CD14-positive monocyte (primary cell): ENCODE measurements at regions not wholly inside any gene's neighbourhood (a gene's known extent, or its start where the extent isn't known, plus 50 kb on each side); places are given as distances from the start of the nearest gene placed in this dataset.

Source experiments
- DNase-seq, 3 donors: peaks; one replicate each; pipeline ENCODE4 v3.0.0-alpha.2; 2011 to 2022
- H2AFZ ChIP-seq: 2 replicates; pipeline ENCODE4 v1.6.0; 2012; ENCODE audit warnings: mild to moderate bottlenecking, low read depth, low read length, inconsistent platforms; ENCODE audit not compliant: insufficient read depth, poor library complexity, severe bottlenecking
- H3K27ac ChIP-seq, 2 donors: 1 replicate in 1 of 2; 2 replicates in 1 of 2; pipeline ENCODE4 v1.5.1; 2012 to 2013; ENCODE audit warnings: low read length in 2 of 2, control low read depth in 1 of 2, inconsistent platforms in 1 of 2, low read depth in 1 of 2, mild to moderate bottlenecking in 1 of 2
- H3K27me3 ChIP-seq, 2 donors: one replicate each; pipeline versions ENCODE4 v1.6.0 to v1.6.1; 2011 to 2013; ENCODE audit warnings: low read length in 2 of 2; ENCODE audit not compliant: control insufficient read depth in 2 of 2, insufficient read depth in 2 of 2
- H3K36me3 ChIP-seq, 2 donors: replicated peaks in 1 of 2; 1 replicate in 1 of 2; 2 replicates in 1 of 2; pipeline versions ENCODE4 v1.5.1 to v1.6.1; 2012 to 2013; ENCODE audit warnings: low read length in 2 of 2, control low read depth in 1 of 2, inconsistent platforms in 1 of 2, mild to moderate bottlenecking in 1 of 2; ENCODE audit not compliant: insufficient read depth in 2 of 2, control insufficient read depth in 1 of 2
- H3K4me1 ChIP-seq, 2 donors: 1 replicate in 1 of 2; 2 replicates in 1 of 2; pipeline versions ENCODE4 v1.5.1 to v1.6.1; 2012 to 2013; ENCODE audit warnings: low read length in 2 of 2, control low read depth in 1 of 2, inconsistent platforms in 1 of 2, mild to moderate bottlenecking in 1 of 2, moderate library complexity in 1 of 2; ENCODE audit not compliant: insufficient read depth in 2 of 2, control insufficient read depth in 1 of 2
- H3K4me2 ChIP-seq: replicated peaks from 2 replicates; pipeline ENCODE3; 2012; ENCODE audit warnings: low read length, moderate library complexity, mild to moderate bottlenecking; ENCODE audit not compliant: poor library complexity, severe bottlenecking; ENCODE audit errors: extremely low read depth
- H3K4me3 ChIP-seq, 3 experiments: fragments of 200-600 bp in 1 of 3; sonication (generic) in 1 of 3; replicated peaks in 1 of 3; 1 replicate in 2 of 3; 2 replicates in 1 of 3; pipeline ENCODE4 v1.5.1; 2011 to 2013; ENCODE audit warnings: low read length in 3 of 3, mild to moderate bottlenecking in 3 of 3, control low read depth in 2 of 3, low read depth in 2 of 3, inconsistent platforms in 1 of 3, moderate library complexity in 1 of 3
- H3K79me2 ChIP-seq: 2 replicates; pipeline ENCODE4 v1.6.0; 2012; ENCODE audit warnings: mild to moderate bottlenecking, control low read depth, inconsistent platforms, low read length, moderate library complexity; ENCODE audit not compliant: insufficient read depth
- H3K9ac ChIP-seq: 2 replicates; pipeline ENCODE4 v1.6.0; 2017; ENCODE audit warnings: low read length, mild to moderate bottlenecking; ENCODE audit not compliant: insufficient read depth, poor library complexity, severe bottlenecking
- H3K9me3 ChIP-seq, 2 donors: replicated peaks in 1 of 2; 1 replicate in 1 of 2; 2 replicates in 1 of 2; pipeline versions ENCODE4 v1.5.1 to v1.6.1; 2012 to 2013; ENCODE audit warnings: low read length in 2 of 2, control low read depth in 1 of 2; ENCODE audit not compliant: control insufficient read depth in 1 of 2, insufficient read depth in 1 of 2
- H4K20me1 ChIP-seq: 2 replicates; pipeline ENCODE4 v1.6.0; 2012; ENCODE audit warnings: mild to moderate bottlenecking, low read length, control low read depth, moderate library complexity; ENCODE audit not compliant: insufficient read depth
- H3K27ac Mint-ChIP-seq, 7 donors: one replicate each; pipeline ENCODE4 v1.8.0; 2020; ENCODE audit warnings: mild to moderate bottlenecking in 7 of 7, mixed read lengths in 7 of 7, moderate library complexity in 6 of 7, inconsistent platforms in 2 of 7
- H3K27me3 Mint-ChIP-seq, 3 donors: one replicate each; pipeline ENCODE4 v1.8.0; 2021 to 2022; ENCODE audit warnings: low read depth in 3 of 3, mild to moderate bottlenecking in 3 of 3, mixed read lengths in 3 of 3, moderate library complexity in 3 of 3, inconsistent platforms in 1 of 3
- H3K36me3 Mint-ChIP-seq, 2 donors: one replicate each; pipeline ENCODE4 v1.8.0; 2020; ENCODE audit warnings: mixed read lengths in 2 of 2, inconsistent platforms in 1 of 2, mild to moderate bottlenecking in 1 of 2
- H3K4me1 Mint-ChIP-seq: one replicate; pipeline ENCODE4 v1.8.0; 2020; ENCODE audit warnings: mild to moderate bottlenecking, mixed read lengths
- H3K4me3 Mint-ChIP-seq, 2 donors: one replicate each; pipeline ENCODE4 v1.8.0; 2020; ENCODE audit warnings: mild to moderate bottlenecking in 2 of 2, mixed read lengths in 2 of 2, moderate library complexity in 1 of 2
- H3K9me3 Mint-ChIP-seq, 7 donors: one replicate each; pipeline ENCODE4 v1.8.0; 2020 to 2022; ENCODE audit warnings: mixed read lengths in 7 of 7, mild to moderate bottlenecking in 6 of 7, moderate library complexity in 6 of 7, inconsistent platforms in 2 of 7
- WGBS: methylation state at CpG from one replicate; pipeline ENCODE4 v1.1.5; 2013; ENCODE audit warnings: missing lambda C conversion rate; ENCODE audit not compliant: insufficient coverage; 5-methylcytosine and 5-hydroxymethylcytosine counted together
- intact Hi-C, 2 donors: fragments of 100-400 bp; cut with micrococcal nuclease; formaldehyde crosslinking; loops; one replicate each; pipeline versions ENCODE4 v1.15.0 to v1.15.1; 2023
- TF ChIP-seq, protein P1 (sequence below): fragments of 200-600 bp; IDR thresholded peaks from one replicate; pipeline ENCODE4 v1.8.0; 2022; ENCODE audit warnings: antibody characterized with exemption, mild to moderate bottlenecking

DNA sequence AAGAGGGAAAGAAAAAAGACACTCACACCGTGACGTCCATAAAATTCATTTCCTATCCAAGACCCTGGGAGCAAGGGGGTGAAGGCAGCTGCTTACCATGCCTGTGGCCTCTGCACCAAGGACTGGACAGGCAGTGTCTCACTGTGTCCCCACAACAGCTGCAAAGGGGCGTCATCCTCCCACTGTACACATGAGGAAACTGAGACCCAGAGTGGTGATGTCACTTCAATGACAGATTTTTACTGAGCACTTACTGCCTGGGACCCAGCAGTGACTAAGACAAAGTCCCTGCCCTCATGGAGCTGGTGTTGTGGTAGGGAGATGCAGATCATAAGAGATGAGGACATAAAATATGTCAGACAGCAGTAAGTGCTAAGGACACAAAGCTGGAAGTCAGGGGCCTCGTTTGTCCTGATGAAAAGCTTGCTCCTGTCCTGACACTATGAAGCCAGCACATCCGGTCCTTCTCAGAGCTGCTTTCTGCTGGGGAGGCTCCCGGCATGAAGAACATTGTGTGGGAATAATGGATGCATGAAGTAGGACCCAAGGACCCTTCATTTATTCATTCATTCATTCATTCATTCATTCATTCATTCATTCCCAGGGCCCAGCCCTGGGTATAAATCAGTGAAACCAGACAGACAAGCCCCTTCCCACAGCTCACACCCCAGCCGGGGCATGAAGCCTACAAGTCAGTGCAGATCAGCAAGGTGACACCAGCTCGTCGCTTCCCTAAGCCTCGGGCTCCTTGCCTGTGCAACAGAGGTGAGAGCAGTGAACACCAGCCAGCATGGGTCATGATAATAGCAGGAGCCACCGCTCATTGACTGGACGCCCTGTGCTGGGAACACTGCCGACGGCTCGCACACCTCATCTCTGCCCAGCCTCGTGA is 473.7 kb downstream of the MATN1 start:
- Histone ChIP-seq H3K4me3 (no peak overlapping the region), H3K36me3 (no peaks in the 10 kb centered on the region), H3K27ac (no peak overlapping the region), H3K4me2 (no peak overlapping the region), H3K9me3 (no peaks in the 10 kb centered on the region), H3K79me2 (no peaks in the 10 kb centered on the region), H2AFZ (no peak overlapping the region), H4K20me1 (no peaks in the 10 kb centered on the region), H3K27me3 (no peaks in the 10 kb centered on the region), H3K4me1 (no peaks in the 10 kb centered on the region), H3K9ac (no peak overlapping the region)
- intact Hi-C loops: no loop called here
- Mint-ChIP-seq H3K4me1 (no peaks in the 10 kb centered on the region), H3K36me3 (no peaks in the 10 kb centered on the region), H3K27me3 (peaks cover 3 to 13% (median 7%) of the 10 kb centered on the region in 3 donors), H3K27ac (no peak overlapping the region), H3K9me3 (no peaks in the 10 kb centered on the region), H3K4me3 (no peak overlapping the region)
- TF ChIP-seq, protein P1, sequence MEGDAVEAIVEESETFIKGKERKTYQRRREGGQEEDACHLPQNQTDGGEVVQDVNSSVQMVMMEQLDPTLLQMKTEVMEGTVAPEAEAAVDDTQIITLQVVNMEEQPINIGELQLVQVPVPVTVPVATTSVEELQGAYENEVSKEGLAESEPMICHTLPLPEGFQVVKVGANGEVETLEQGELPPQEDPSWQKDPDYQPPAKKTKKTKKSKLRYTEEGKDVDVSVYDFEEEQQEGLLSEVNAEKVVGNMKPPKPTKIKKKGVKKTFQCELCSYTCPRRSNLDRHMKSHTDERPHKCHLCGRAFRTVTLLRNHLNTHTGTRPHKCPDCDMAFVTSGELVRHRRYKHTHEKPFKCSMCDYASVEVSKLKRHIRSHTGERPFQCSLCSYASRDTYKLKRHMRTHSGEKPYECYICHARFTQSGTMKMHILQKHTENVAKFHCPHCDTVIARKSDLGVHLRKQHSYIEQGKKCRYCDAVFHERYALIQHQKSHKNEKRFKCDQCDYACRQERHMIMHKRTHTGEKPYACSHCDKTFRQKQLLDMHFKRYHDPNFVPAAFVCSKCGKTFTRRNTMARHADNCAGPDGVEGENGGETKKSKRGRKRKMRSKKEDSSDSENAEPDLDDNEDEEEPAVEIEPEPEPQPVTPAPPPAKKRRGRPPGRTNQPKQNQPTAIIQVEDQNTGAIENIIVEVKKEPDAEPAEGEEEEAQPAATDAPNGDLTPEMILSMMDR: no peak
- DNase-seq: no peak
- WGBS: 88% methylated on average over 11 of the region's 16 CpGs

DNA sequence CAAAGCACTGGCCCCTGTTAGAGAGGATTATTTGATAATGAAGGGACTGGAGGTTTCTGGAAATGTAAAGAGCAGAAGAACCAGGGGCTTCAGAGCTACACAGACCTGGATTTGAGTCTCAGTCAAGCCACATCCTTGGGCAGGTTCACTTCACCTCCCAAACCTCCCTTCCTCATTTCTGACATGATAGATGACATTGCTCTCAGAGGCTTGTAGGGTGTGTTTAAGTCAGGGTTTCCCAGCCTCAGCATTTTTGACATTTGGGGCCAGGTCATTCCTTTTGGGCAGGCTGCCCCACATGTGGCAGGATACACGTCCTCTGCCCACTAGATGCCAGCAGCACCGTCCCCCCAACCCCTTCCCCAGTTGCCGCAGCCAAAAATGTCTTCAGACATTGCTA is 474.6 kb downstream of the MATN1 start:
- intact Hi-C loops: no loop called here

More for the DNA sequence above, 474.6 kb downstream of the MATN1 start:
- Histone ChIP-seq H3K4me2 (no peak overlapping the region), H4K20me1 (no peaks in the 10 kb centered on the region), H3K9me3 (no peaks in the 10 kb centered on the region), H3K27ac (no peak overlapping the region), H3K79me2 (no peaks in the 10 kb centered on the region), H2AFZ (no peak overlapping the region), H3K27me3 (no peaks in the 10 kb centered on the region), H3K36me3 (no peaks in the 10 kb centered on the region), H3K9ac (no peak overlapping the region), H3K4me1 (no peaks in the 10 kb centered on the region), H3K4me3 (no peak overlapping the region)
- no peaks in the 10 kb centered on the region for H3K9me3 Mint-ChIP-seq
- no peak overlapping the region for H3K4me3 Mint-ChIP-seq
- WGBS: 13% methylated on average over 1 of the region's 3 CpGs
- H3K36me3 Mint-ChIP-seq: no peaks in the 10 kb centered on the region
- TF ChIP-seq, protein P1: no peak
- DNase-seq: no peak
- peaks cover 1 to 10% (median 6%) of the 10 kb centered on the region in 3 donors for H3K27me3 Mint-ChIP-seq
- H3K4me1 Mint-ChIP-seq: no peaks in the 10 kb centered on the region
- H3K27ac Mint-ChIP-seq: no peak overlapping the region
